Coronary artery (tissue), 2 donors: ENCODE measurements at regions not wholly inside any gene's neighbourhood (a gene's known extent, or its start where the extent isn't known, plus 50 kb on each side); places are given as distances from the start of the nearest gene placed in this dataset.

ENCODE experiments used
- DNase-seq: peaks from one replicate; pipeline ENCODE4 v3.0.0-alpha.2; 2017; ENCODE audit warnings: low spot score
- H3K27ac ChIP-seq, 2 donors: fragments of 200-600 bp; sonication (generic); one replicate each; pipeline ENCODE4 v1.5.1; 2016 to 2019
- H3K4me3 ChIP-seq: fragments of 200-600 bp; sonication (generic); 2 replicates; pipeline ENCODE4 v1.5.1; 2016; ENCODE audit warnings: mild to moderate bottlenecking, moderate library complexity
- CTCF ChIP-seq: fragments of 200-600 bp; sonication (generic); IDR thresholded peaks from one replicate; pipeline ENCODE4 v1.5.1; 2019; ENCODE audit warnings: antibody characterized with exemption

GRCh38 chr15:87713475-87713879 lies 543.1 kb downstream of the NTRK3 start:
- no peak for TF ChIP-seq CTCF
- DNase-seq = no peak

GRCh38 chr15:87712211-87712610 lies 544.3 kb downstream of the NTRK3 start:
- Histone ChIP-seq H3K4me3 (no peak overlapping the region), H3K27ac (no peak overlapping the region)
- TF ChIP-seq CTCF = no peak
- DNase-seq = peak; percentile 17

More at GRCh38 chr15:87713475-87713879, 543.1 kb downstream of the NTRK3 start:
- Histone ChIP-seq H3K4me3 (no peak overlapping the region), H3K27ac (no peak overlapping the region)

- TF ChIP-seq CTCF = no peak
- Histone ChIP-seq H3K27ac (no peak overlapping the region), H3K4me3 (no peak overlapping the region)
- DNase-seq = no peak
Measured at GRCh38 chr15:87711026-87711425, 545.5 kb downstream of the NTRK3 start.

- no peak overlapping the region for H3K4me3 ChIP-seq
Measured at GRCh38 chr15:87710406-87710805, 546.1 kb downstream of the NTRK3 start.

GRCh38 chr15:87707566-87708130 lies 548.9 kb downstream of the NTRK3 start:
- Histone ChIP-seq H3K4me3 (no peak overlapping the region), H3K27ac (no peak overlapping the region)
- no peak for TF ChIP-seq CTCF
- DNase-seq = peak; percentile 33

More at GRCh38 chr15:87710406-87710805, 546.1 kb downstream of the NTRK3 start:
- TF ChIP-seq CTCF = no peak
- peak; percentile 24 for DNase-seq
- no peak overlapping the region for H3K27ac ChIP-seq

- Histone ChIP-seq H3K27ac (no peak overlapping the region), H3K4me3 (no peak overlapping the region)
- peak; percentile 22 for DNase-seq
- no peak for TF ChIP-seq CTCF
Measured at GRCh38 chr15:87707071-87707470, 549.5 kb downstream of the NTRK3 start.

- Histone ChIP-seq H3K4me3 (no peak overlapping the region), H3K27ac (no peak overlapping the region)
- TF ChIP-seq CTCF = no peak
- no peak for DNase-seq
Measured at GRCh38 chr15:87706001-87706400, 550.5 kb downstream of the NTRK3 start.
